ENCODE measurements at regions not wholly inside any gene's neighbourhood (a gene's known extent, or its start where the extent isn't known, plus 50 kb on each side); places are given as distances from the start of the nearest gene placed in this dataset.

GRCh38 chr1:90396917-90397316 is 320.2 kb downstream of the BARHL2 start:
- H3K27me3 ChIP-seq, result no peaks in the 10 kb centered on the region
- no peak for TF ChIP-seq POLR2AphosphoS5 (IDR thresholded peaks at IDR 0.05)
- no peak for TF ChIP-seq POLR2A (IDR thresholded peaks at IDR 0.05)
- TF ChIP-seq CTCF (IDR thresholded peaks at IDR 0.05), result no peak
- TF ChIP-seq EP300 (IDR thresholded peaks at IDR 0.05), result no peak
- no peaks in the 10 kb centered on the region for H3K36me3 ChIP-seq
- no peak overlapping the region for H3K4me3 ChIP-seq
- no peak for ATAC-seq
- H3K4me1 ChIP-seq, result no peaks in the 10 kb centered on the region
- H3K27ac ChIP-seq, result no peak overlapping the region
- no peaks in the 10 kb centered on the region for H3K9me3 ChIP-seq
- 80 to 83% methylated on average over 3 of the region's 3 CpGs for WGBS, 2 donors (ENCODE audit: low coverage in 1 of 2)

- Histone ChIP-seq H3K4me1 (no peaks in the 10 kb centered on the region), H3K9me3 (no peaks in the 10 kb centered on the region), H3K36me3 (no peaks in the 10 kb centered on the region), H3K4me3 (no peak overlapping the region), H3K27me3 (no peaks in the 10 kb centered on the region), H3K27ac (no peak overlapping the region)
- ATAC-seq, result no peak
- TF ChIP-seq CTCF (IDR thresholded peaks at IDR 0.05) (no peak), POLR2A (IDR thresholded peaks at IDR 0.05) (no peak), POLR2AphosphoS5 (IDR thresholded peaks at IDR 0.05) (no peak), EP300 (IDR thresholded peaks at IDR 0.05) (no peak)
- 78 to 88% methylated on average over 1 to 2 of the region's 2 CpGs for WGBS, 2 donors (ENCODE audit: low coverage in 1 of 2)
Measured at GRCh38 chr1:90394247-90394646, 322.9 kb downstream of the BARHL2 start.

- no peak overlapping the region for H3K27ac ChIP-seq
- ATAC-seq, result no peak
- no peaks in the 10 kb centered on the region for H3K36me3 ChIP-seq
- H3K27me3 ChIP-seq, result no peaks in the 10 kb centered on the region
- no peak overlapping the region for H3K4me3 ChIP-seq
- TF ChIP-seq CTCF (IDR thresholded peaks at IDR 0.05), result no peak
- TF ChIP-seq EP300 (IDR thresholded peaks at IDR 0.05), result no peak
- no peak for TF ChIP-seq POLR2AphosphoS5 (IDR thresholded peaks at IDR 0.05)
- no peak for TF ChIP-seq POLR2A (IDR thresholded peaks at IDR 0.05)
- H3K9me3 ChIP-seq, result no peaks in the 10 kb centered on the region
- H3K4me1 ChIP-seq, result no peaks in the 10 kb centered on the region
Measured at GRCh38 chr1:90393025-90393424, 324.1 kb downstream of the BARHL2 start.

- Histone ChIP-seq H3K4me3 (no peak overlapping the region), H3K36me3 (no peaks in the 10 kb centered on the region), H3K4me1 (no peaks in the 10 kb centered on the region), H3K27ac (no peak overlapping the region), H3K27me3 (no peaks in the 10 kb centered on the region), H3K9me3 (no peaks in the 10 kb centered on the region)
- ATAC-seq, result no peak
- WGBS, 2 donors (ENCODE audit: low coverage in 1 of 2), result 58% methylated on average over 1 of the region's 1 CpG; no CpG with 5 or more reads in 1 of the 2 donors
- TF ChIP-seq POLR2A (IDR thresholded peaks at IDR 0.05), result no peak
- no peak for TF ChIP-seq EP300 (IDR thresholded peaks at IDR 0.05)
- TF ChIP-seq CTCF (IDR thresholded peaks at IDR 0.05), result no peak
- no peak for TF ChIP-seq POLR2AphosphoS5 (IDR thresholded peaks at IDR 0.05)
Measured at GRCh38 chr1:90391126-90391525, 326.0 kb downstream of the BARHL2 start.

- Histone ChIP-seq H3K27ac (no peak overlapping the region), H3K27me3 (no peaks in the 10 kb centered on the region), H3K9me3 (no peaks in the 10 kb centered on the region), H3K4me1 (no peaks in the 10 kb centered on the region), H3K4me3 (no peak overlapping the region), H3K36me3 (no peaks in the 10 kb centered on the region)
- TF ChIP-seq POLR2A (IDR thresholded peaks at IDR 0.05) (no peak), CTCF (IDR thresholded peaks at IDR 0.05) (no peak), EP300 (IDR thresholded peaks at IDR 0.05) (no peak), POLR2AphosphoS5 (IDR thresholded peaks at IDR 0.05) (no peak)
- WGBS, 2 donors (ENCODE audit: low coverage in 1 of 2), result 48 to 64% methylated on average over 6 of the region's 6 CpGs
- no peak for ATAC-seq
Measured at GRCh38 chr1:90387805-90388204, 329.3 kb downstream of the BARHL2 start.

Measured in gastroesophageal sphincter (tissue), 4 donors.